ENCODE measurements at regions not wholly inside any gene's neighbourhood (a gene's known extent, or its start where the extent isn't known, plus 50 kb on each side); places are given as distances from the start of the nearest gene placed in this dataset.
"Not testable (repeated sequence)": the region's sequence is repeated elsewhere in the genome, so short reads cannot be mapped to it uniquely, and the experiment has no call there.

- DNase-seq: no peak
These were observed 1128.1 kb upstream of the PRR20A start for GRCh38 chr13:56012644-56013043.

- DNase-seq: no peak
These were observed 1124.8 kb upstream of the PRR20A start for GRCh38 chr13:56015919-56016318.

- DNase-seq: no peak
These were observed 1121.1 kb upstream of the PRR20A start for GRCh38 chr13:56019606-56020005.

- DNase-seq: no peak
These were observed 1120.3 kb upstream of the PRR20A start for GRCh38 chr13:56020425-56020824.

- DNase-seq: no peak
These were observed 1100.7 kb upstream of the PRR20A start for GRCh38 chr13:56039992-56040391.

GRCh38 chr13:56066321-56066720 is 1074.4 kb upstream of the PRR20A start:
- no peak for DNase-seq

- no peak for DNase-seq
These were observed 1038.1 kb upstream of the PRR20A start for GRCh38 chr13:56102641-56103040.

GRCh38 chr13:56110751-56111150 is 1030.0 kb upstream of the PRR20A start:
- no peak for DNase-seq

GRCh38 chr13:56134524-56134923 is 1006.2 kb upstream of the PRR20A start:
- DNase-seq: no peak

- no peak for DNase-seq
These were observed 973.9 kb upstream of the PRR20A start for GRCh38 chr13:56166864-56167263.

- DNase-seq: no peak
These were observed 972.1 kb upstream of the PRR20A start for GRCh38 chr13:56168581-56168980.

- DNase-seq: no peak
These were observed 967.4 kb upstream of the PRR20A start for GRCh38 chr13:56173346-56173745.

- no peak for DNase-seq
These were observed 958.1 kb upstream of the PRR20A start for GRCh38 chr13:56182598-56182997.

GRCh38 chr13:56187331-56187730 is 953.4 kb upstream of the PRR20A start:
- DNase-seq: no peak

GRCh38 chr13:56188582-56188981 is 952.1 kb upstream of the PRR20A start:
- DNase-seq: not testable (repeated sequence)

- DNase-seq: no peak
These were observed 951.3 kb upstream of the PRR20A start for GRCh38 chr13:56189439-56189838.

- DNase-seq: no peak
These were observed 950.7 kb upstream of the PRR20A start for GRCh38 chr13:56189978-56190377.

- no peak for DNase-seq
These were observed 942.4 kb upstream of the PRR20A start for GRCh38 chr13:56198350-56198749.

- no peak for DNase-seq
These were observed 938.9 kb upstream of the PRR20A start for GRCh38 chr13:56201834-56202233.

- no peak for DNase-seq
These were observed 924.5 kb upstream of the PRR20A start for GRCh38 chr13:56216221-56216620.

GRCh38 chr13:56247692-56248091 is 893.0 kb upstream of the PRR20A start:
- DNase-seq: no peak

- DNase-seq: no peak
These were observed 869.0 kb upstream of the PRR20A start for GRCh38 chr13:56271686-56272085.

- DNase-seq: no peak
These were observed 857.4 kb upstream of the PRR20A start for GRCh38 chr13:56283262-56283828.

- no peak for DNase-seq
These were observed 841.1 kb upstream of the PRR20A start for GRCh38 chr13:56299650-56300049.

- DNase-seq: no peak
These were observed 826.0 kb upstream of the PRR20A start for GRCh38 chr13:56314765-56315164.

GRCh38 chr13:56317841-56318240 is 822.9 kb upstream of the PRR20A start:
- DNase-seq: no peak

All from NCI-H2107 (cell line).